BLaER1 treated with 17β-estradiol and CSF1 and Interleukin-3, amounts not matched to agents 10 nM and 100 nM (cell line): ENCODE measurements at regions not wholly inside any gene's neighbourhood (a gene's known extent, or its start where the extent isn't known, plus 50 kb on each side); places are given as distances from the start of the nearest gene placed in this dataset.
A peak's percentile ranks its signal among the peaks of the same experiment; 100 is the strongest.

Experiments
- H3K27ac ChIP-seq, 11 experiments: shearing (Covaris generic); formaldehyde crosslinking; 2 replicates each; pipeline ENCODE4 v1.8.1; 2022
- H3K27me3 ChIP-seq, 11 experiments: shearing (Covaris generic); formaldehyde crosslinking; 2 replicates each; pipeline ENCODE4 v1.8.1; 2022
- H3K36me3 ChIP-seq, 11 experiments: shearing (Covaris generic); formaldehyde crosslinking; 2 replicates each; pipeline ENCODE4 v1.8.1; 2022
- H3K4me1 ChIP-seq, 10 experiments: shearing (Covaris generic); formaldehyde crosslinking; 2 replicates each; pipeline ENCODE4 v1.8.1; 2022
- H3K4me2 ChIP-seq, 11 experiments: shearing (Covaris generic); formaldehyde crosslinking; 2 replicates each; pipeline ENCODE4 v1.8.1; 2022
- H3K4me3 ChIP-seq, 10 experiments: shearing (Covaris generic); formaldehyde crosslinking; 2 replicates each; pipeline ENCODE4 v1.8.1; 2022
- H3K9ac ChIP-seq, 11 experiments: shearing (Covaris generic); formaldehyde crosslinking; 2 replicates each; pipeline ENCODE4 v1.8.1; 2022
- H3K9me3 ChIP-seq, 11 experiments: shearing (Covaris generic); formaldehyde crosslinking; replicated peaks in 1 of 11; 2 replicates each; pipeline ENCODE4 v1.8.1; 2022
- H4K20me1 ChIP-seq, 11 experiments: shearing (Covaris generic); formaldehyde crosslinking; 2 replicates each; pipeline ENCODE4 v1.8.1; 2022
- Cebpa-rat ChIP-seq, 11 experiments: shearing (Covaris generic); IDR thresholded peaks; 2 replicates each; pipeline ENCODE4 v1.8.1; 2022

DNA sequence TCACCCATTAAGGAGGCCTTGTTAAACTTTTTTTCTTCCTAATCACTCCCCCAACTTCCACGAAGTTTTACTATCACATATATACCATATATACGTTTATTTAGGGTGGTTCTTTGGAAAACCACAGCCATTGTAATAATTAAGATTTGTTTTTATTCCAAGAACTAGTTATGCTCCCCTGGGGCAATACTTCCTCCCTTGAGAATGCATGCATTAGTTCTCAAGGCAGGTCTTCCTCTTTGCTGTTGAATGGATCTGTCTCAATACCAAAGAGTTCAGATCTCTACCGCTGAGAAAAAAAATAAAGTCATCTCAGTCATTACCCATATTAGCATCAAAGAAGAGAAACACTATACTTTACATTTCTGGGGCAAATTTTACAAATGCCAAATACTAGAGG is 567.7 kb upstream of the RGS18 start:
- H3K27ac ChIP-seq: no peak overlapping the region

DNA sequence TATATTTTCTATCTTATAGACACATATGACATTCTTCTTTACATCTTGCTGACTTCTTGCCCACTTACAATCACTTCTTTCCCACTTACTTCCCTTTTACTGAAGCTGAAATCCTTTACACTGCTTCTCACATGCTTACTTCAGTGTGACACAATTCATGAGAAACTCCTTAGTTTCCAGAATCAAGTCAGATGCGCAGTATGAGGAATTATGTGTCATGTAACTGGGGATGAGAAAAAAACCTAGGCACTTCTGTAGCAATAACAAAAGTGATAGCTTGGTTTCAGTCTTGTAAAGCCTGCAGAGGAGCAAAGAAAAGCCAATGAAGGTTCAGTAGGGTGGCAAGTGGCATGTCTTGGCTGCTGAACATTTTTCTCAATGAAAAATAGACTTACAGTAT is 566.2 kb upstream of the RGS18 start:
- no peak for TF ChIP-seq Cebpa-rat (IDR thresholded peaks at IDR 0.05)
- Histone ChIP-seq H3K27ac (peak overlapping the region in 1 of 11 experiments; percentile 29; a peak in 2 of 22 replicates), H3K36me3 (no peaks in the 10 kb centered on the region), H3K27me3 (no peaks in the 10 kb centered on the region), H3K4me3 (no peak overlapping the region), H3K4me1 (peaks cover 8 to 22% (median 10%) of the 10 kb centered on the region in 10 experiments; a peak in 18 of 20 replicates), H4K20me1 (no peaks in the 10 kb centered on the region), H3K9me3 (0 out of 22 replicates have a peak, but pooled peaks cover 0 to 5% (median 0%) of the 10 kb centered on the region in 11 experiments), H3K4me2 (peak overlapping the region in 2 of 11 experiments; percentile 47 to 55; a peak in 4 of 22 replicates), H3K9ac (no peak overlapping the region)

More for the DNA sequence above, 567.7 kb upstream of the RGS18 start:
- Histone ChIP-seq H3K27me3 (no peaks in the 10 kb centered on the region), H3K9me3 (no peaks in the 10 kb centered on the region), H3K4me1 (peaks cover 8 to 22% (median 10%) of the 10 kb centered on the region in 10 experiments; a peak in 18 of 20 replicates), H3K36me3 (no peaks in the 10 kb centered on the region), H3K9ac (no peak overlapping the region), H4K20me1 (no peaks in the 10 kb centered on the region), H3K4me2 (peak overlapping the region in 10 of 11 experiments; percentile 4 to 59 (median 34); a peak in 14 of 22 replicates), H3K4me3 (no peak overlapping the region)
- no peak for TF ChIP-seq Cebpa-rat (IDR thresholded peaks at IDR 0.05)

GRCh38 chr1:191592907-191593306 is 565.4 kb upstream of the RGS18 start:
- 0 out of 22 replicates have a peak, but pooled peaks cover 0 to 5% (median 0%) of the 10 kb centered on the region in 11 experiments for H3K9me3 ChIP-seq
- peak overlapping the region in 1 of 11 experiments; percentile 47; a peak in 1 of 22 replicates for H3K4me2 ChIP-seq
- no peak overlapping the region for H3K9ac ChIP-seq
- H3K27me3 ChIP-seq: no peaks in the 10 kb centered on the region
- H4K20me1 ChIP-seq: no peaks in the 10 kb centered on the region
- TF ChIP-seq Cebpa-rat (IDR thresholded peaks at IDR 0.05): no peak
- no peak overlapping the region; a peak in 1 of 22 replicates for H3K27ac ChIP-seq
- no peak overlapping the region for H3K4me3 ChIP-seq
- peaks cover 8 to 22% (median 10%) of the 10 kb centered on the region in 10 experiments; a peak in 18 of 20 replicates for H3K4me1 ChIP-seq
- H3K36me3 ChIP-seq: no peaks in the 10 kb centered on the region

DNA sequence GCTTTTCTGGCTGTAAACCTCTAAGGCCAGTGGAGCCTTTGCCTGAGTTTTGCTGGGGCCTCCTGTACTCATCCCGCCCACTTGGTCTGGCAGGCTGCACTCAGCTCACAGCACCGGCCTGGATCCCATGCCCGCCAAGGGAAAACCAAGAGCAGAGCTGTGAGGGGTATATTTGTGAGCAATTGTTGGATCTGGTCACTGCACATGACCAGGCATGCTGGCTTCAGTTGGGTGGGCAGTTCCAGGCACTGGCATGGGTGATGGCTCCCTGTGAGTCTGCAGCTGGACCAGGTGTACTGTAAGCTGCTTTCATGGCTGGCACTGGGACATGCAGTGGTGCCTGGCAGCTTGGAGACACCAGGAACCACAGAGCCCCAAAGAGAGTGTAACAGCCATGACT is 563.1 kb upstream of the RGS18 start:
- TF ChIP-seq Cebpa-rat (IDR thresholded peaks at IDR 0.05): no peak
- H3K9me3 ChIP-seq: 0 out of 22 replicates have a peak, but pooled peaks cover 0 to 5% (median 0%) of the 10 kb centered on the region in 11 experiments
- no peaks in the 10 kb centered on the region for H3K27me3 ChIP-seq
- H3K4me1 ChIP-seq: peaks cover 7 to 22% (median 10%) of the 10 kb centered on the region in 10 experiments; a peak in 18 of 20 replicates
- no peak overlapping the region for H3K4me2 ChIP-seq
- H3K4me3 ChIP-seq: no peak overlapping the region
- no peak overlapping the region for H3K9ac ChIP-seq
- H3K27ac ChIP-seq: no peak overlapping the region
- H4K20me1 ChIP-seq: no peaks in the 10 kb centered on the region
- H3K36me3 ChIP-seq: no peaks in the 10 kb centered on the region

DNA sequence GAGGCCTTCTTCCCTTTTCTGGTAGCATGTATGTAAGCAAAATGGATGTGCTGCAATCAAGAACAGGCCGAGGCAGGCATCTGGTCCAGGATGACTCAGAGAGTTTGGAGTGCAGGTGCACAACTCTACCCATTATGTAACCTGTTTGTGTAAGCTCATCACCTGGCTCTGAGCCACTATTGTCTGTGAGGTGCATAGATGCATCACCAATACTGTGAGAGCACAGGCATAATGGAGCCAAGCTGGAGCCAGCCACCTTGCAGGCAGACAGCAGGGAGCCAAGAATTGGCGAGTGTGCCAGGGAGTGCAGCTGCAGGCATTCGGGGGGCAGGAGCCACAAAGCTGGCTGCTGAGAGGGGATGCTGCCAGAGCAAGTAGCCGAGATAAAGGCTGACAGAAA is 549.9 kb upstream of the RGS18 start:
- no peaks in the 10 kb centered on the region for H3K36me3 ChIP-seq
- no peaks in the 10 kb centered on the region for H3K9me3 ChIP-seq
- TF ChIP-seq Cebpa-rat (IDR thresholded peaks at IDR 0.05): no peak
- H3K27ac ChIP-seq: 0 out of 22 replicates have a peak overlapping the region, but pooled peaks of 1 of the 11 experiments have one; percentile 7
- H3K4me1 ChIP-seq: peaks cover 7 to 21% (median 15%) of the 10 kb centered on the region in 10 experiments; a peak in 17 of 20 replicates
- H3K4me2 ChIP-seq: peak overlapping the region in 3 of 11 experiments; percentile 8 to 52 (median 28); a peak in 2 of 22 replicates
- H3K9ac ChIP-seq: no peak overlapping the region
- no peaks in the 10 kb centered on the region for H4K20me1 ChIP-seq
- no peaks in the 10 kb centered on the region for H3K27me3 ChIP-seq
- H3K4me3 ChIP-seq: no peak overlapping the region

DNA sequence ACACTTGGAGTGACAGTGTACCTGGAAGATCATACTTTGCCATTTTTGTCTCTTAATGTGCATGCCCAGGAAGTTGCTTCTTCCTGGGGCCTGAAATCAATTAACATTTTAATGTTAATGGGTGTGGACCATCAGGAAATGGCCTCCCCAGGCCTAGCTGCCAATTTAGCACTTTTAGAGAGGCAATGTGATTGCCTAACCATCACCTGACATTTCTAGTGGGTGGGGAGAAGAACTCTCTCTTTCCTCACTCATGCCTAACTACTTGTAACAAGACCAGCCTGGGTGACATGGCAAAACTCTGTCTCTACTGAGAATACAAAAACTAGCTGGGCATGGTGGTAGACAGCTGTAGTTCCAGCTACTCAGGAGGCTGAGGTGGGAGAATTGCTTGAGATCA is 549.0 kb upstream of the RGS18 start:
- Histone ChIP-seq H3K4me1 (peaks cover 7 to 21% (median 15%) of the 10 kb centered on the region in 10 experiments; a peak in 17 of 20 replicates), H3K27me3 (no peaks in the 10 kb centered on the region), H3K9ac (no peak overlapping the region), H3K9me3 (no peaks in the 10 kb centered on the region), H3K4me2 (peak overlapping the region in 3 of 11 experiments; percentile 37 to 41 (median 40); a peak in 5 of 22 replicates), H3K27ac (no peak overlapping the region; a peak in 1 of 22 replicates), H3K36me3 (no peaks in the 10 kb centered on the region), H3K4me3 (no peak overlapping the region), H4K20me1 (no peaks in the 10 kb centered on the region)
- TF ChIP-seq Cebpa-rat (IDR thresholded peaks at IDR 0.05): no peak

GRCh38 chr1:191615101-191615821 is 543.0 kb upstream of the RGS18 start:
- Histone ChIP-seq H4K20me1 (no peaks in the 10 kb centered on the region), H3K9me3 (no peaks in the 10 kb centered on the region), H3K27ac (no peak overlapping the region), H3K4me1 (no peaks in the 10 kb centered on the region), H3K9ac (no peak overlapping the region), H3K27me3 (no peaks in the 10 kb centered on the region), H3K36me3 (no peaks in the 10 kb centered on the region), H3K4me2 (no peak overlapping the region), H3K4me3 (no peak overlapping the region)
- no peak for TF ChIP-seq Cebpa-rat (IDR thresholded peaks at IDR 0.05)

DNA sequence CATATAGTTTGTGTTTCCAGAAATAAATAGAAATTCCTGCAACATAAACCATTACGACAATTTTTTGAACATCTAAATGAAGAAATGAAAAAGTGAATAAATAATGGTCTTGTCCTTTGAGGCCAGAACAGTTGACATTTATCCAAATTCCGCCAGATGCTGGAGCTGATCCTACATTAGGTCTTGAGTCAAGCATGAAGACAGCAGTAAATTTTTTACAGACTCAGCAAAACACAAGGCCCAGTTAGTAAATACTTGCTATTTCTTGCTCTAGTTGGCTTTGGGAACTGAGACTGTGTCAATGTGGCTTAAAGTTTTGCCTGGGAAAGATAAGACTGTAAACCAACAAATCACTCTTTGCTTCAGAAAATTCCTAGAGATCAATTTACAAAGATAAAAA is 540.1 kb upstream of the RGS18 start:
- Histone ChIP-seq H3K27ac (no peak overlapping the region), H3K27me3 (no peaks in the 10 kb centered on the region), H3K4me1 (no peaks in the 10 kb centered on the region), H4K20me1 (no peaks in the 10 kb centered on the region), H3K36me3 (no peaks in the 10 kb centered on the region), H3K9me3 (no peaks in the 10 kb centered on the region), H3K4me3 (no peak overlapping the region), H3K9ac (no peak overlapping the region), H3K4me2 (no peak overlapping the region)
- no peak for TF ChIP-seq Cebpa-rat (IDR thresholded peaks at IDR 0.05)

DNA sequence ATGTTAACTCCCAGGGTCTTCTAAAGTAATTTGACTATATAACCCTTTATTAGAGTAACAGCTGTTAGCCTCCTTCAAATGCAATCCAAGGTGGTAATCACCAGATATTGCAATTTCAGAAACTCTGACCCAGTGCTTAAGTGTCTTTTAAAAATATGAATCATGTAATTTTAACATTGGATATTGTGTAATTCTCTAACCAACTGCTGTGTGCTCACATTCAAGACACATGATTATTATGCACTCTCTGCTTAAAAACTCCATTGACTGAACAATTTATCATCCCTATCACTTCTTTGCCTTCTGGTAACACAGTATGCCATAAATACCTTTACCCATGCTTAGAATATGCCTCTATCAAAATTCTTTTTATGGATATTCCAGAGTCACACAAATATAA is 537.4 kb upstream of the RGS18 start:
- Histone ChIP-seq H3K4me1 (no peaks in the 10 kb centered on the region), H4K20me1 (no peaks in the 10 kb centered on the region), H3K27me3 (no peaks in the 10 kb centered on the region), H3K4me3 (no peak overlapping the region), H3K27ac (no peak overlapping the region), H3K9me3 (no peaks in the 10 kb centered on the region), H3K4me2 (no peak overlapping the region), H3K36me3 (no peaks in the 10 kb centered on the region), H3K9ac (no peak overlapping the region)
- TF ChIP-seq Cebpa-rat (IDR thresholded peaks at IDR 0.05): no peak
